OCI-LY7 (cell line): ENCODE measurements at regions not wholly inside any gene's neighbourhood (a gene's known extent, or its start where the extent isn't known, plus 50 kb on each side); places are given as distances from the start of the nearest gene placed in this dataset.

ENCODE experiments used
- BruUV-seq: library from RNA; stranded (reverse); fragments of 400-500 nt; replicated peaks from 2 replicates; lab custom pipeline; 2021; lab: Mats Ljungman, UMichigan
- CTCF ChIA-PET: fragments of 300-600 bp; sonication (Branson Sonifier 250); formaldehyde crosslinking; loops from one replicate; lab custom pipeline; 2022; ENCODE audit warnings: antibody characterized with exemption; ENCODE audit not compliant: unreplicated experiment; lab: Charles Lee
- POLR2A ChIA-PET: fragments of 300-600 bp; sonication (Branson Sonifier 250); formaldehyde crosslinking; loops from one replicate; lab custom pipeline; 2022; ENCODE audit warnings: antibody characterized with exemption; lab: Charles Lee
- DNase-seq: peaks from one replicate; pipeline ENCODE4 v3.0.0-alpha.2; 2015; ENCODE audit warnings: low spot score
- H2AFZ ChIP-seq: fragments of 200-600 bp; sonication (generic), shearing (Covaris generic); 2 replicates; pipeline ENCODE4 v1.6.1; 2014; ENCODE audit warnings: mild to moderate bottlenecking, antibody characterized with exemption, low read length, moderate library complexity
- H3K27ac ChIP-seq: fragments of 200-600 bp; sonication (generic); 2 replicates; pipeline ENCODE4 v1.5.1; 2014; ENCODE audit warnings: mixed run types, low read depth, mild to moderate bottlenecking, moderate library complexity, low read length, inconsistent platforms; ENCODE audit not compliant: poor library complexity, severe bottlenecking
- H3K36me3 ChIP-seq: fragments of 200-600 bp; sonication (generic); 2 replicates; pipeline ENCODE4 v1.6.1; 2014; ENCODE audit warnings: mild to moderate bottlenecking, antibody characterized with exemption, low read length, moderate library complexity, mixed read lengths; ENCODE audit not compliant: insufficient read depth
- H3K4me1 ChIP-seq: fragments of 200-600 bp; sonication (generic); 2 replicates; pipeline ENCODE4 v1.5.1; 2014; ENCODE audit warnings: mild to moderate bottlenecking, low read length; ENCODE audit not compliant: insufficient read depth, poor library complexity, severe bottlenecking
- H3K4me2 ChIP-seq: fragments of 200-600 bp; sonication (generic); 2 replicates; pipeline ENCODE4 v1.6.1; 2014; ENCODE audit warnings: mild to moderate bottlenecking, low read length
- H3K4me3 ChIP-seq: fragments of 200-600 bp; sonication (generic); 2 replicates; pipeline ENCODE4 v1.5.1; 2014; ENCODE audit warnings: mild to moderate bottlenecking, low read depth, low read length; ENCODE audit not compliant: poor library complexity, severe bottlenecking
- H3K79me2 ChIP-seq: fragments of 200-600 bp; sonication (generic); 2 replicates; pipeline ENCODE4 v1.6.1; 2016; ENCODE audit warnings: low read depth, mild to moderate bottlenecking, low read length, moderate library complexity, mixed read lengths; ENCODE audit not compliant: insufficient read depth
- H3K9me2 ChIP-seq: fragments of 200-600 bp; sonication (generic); 2 replicates; pipeline ENCODE4 v1.6.1; 2016; ENCODE audit warnings: mild to moderate bottlenecking, low read length, mixed read lengths; ENCODE audit not compliant: insufficient read depth
- H3K9me3 ChIP-seq: fragments of 200-600 bp; sonication (generic); 2 replicates; pipeline ENCODE4 v1.6.1; 2014; ENCODE audit warnings: mild to moderate bottlenecking, mixed run types, low read length, mixed read lengths
- H4K20me1 ChIP-seq: fragments of 200-600 bp; sonication (generic); 2 replicates; pipeline ENCODE4 v1.6.1; 2014; ENCODE audit warnings: mild to moderate bottlenecking, antibody characterized with exemption, low read length, moderate library complexity, mixed read lengths; ENCODE audit not compliant: insufficient read depth
- CTCF ChIP-seq: fragments of 200-600 bp; sonication (generic); conservative IDR thresholded peaks from 2 replicates; pipeline ENCODE4 v1.5.1; 2014; ENCODE audit warnings: mild to moderate bottlenecking, antibody characterized with exemption, low read length, moderate library complexity, mixed read lengths
- EZH2phosphoT487 ChIP-seq: fragments of 200-600 bp; sonication (generic); IDR thresholded peaks from 2 replicates; pipeline ENCODE4 v1.6.1; 2018; ENCODE audit warnings: low read depth, borderline replicate concordance, mild to moderate bottlenecking, mixed run types, antibody characterized with exemption, low read length, moderate library complexity, mixed read lengths
- intact Hi-C: fragments of 100-400 bp; cut with micrococcal nuclease; formaldehyde crosslinking; loops from one replicate; pipeline ENCODE4 v1.10.0; 2022; ENCODE audit not compliant: unreplicated experiment

- Histone ChIP-seq H3K4me2 (no peak overlapping the region), H2AFZ (no peak overlapping the region), H3K27ac (no peak overlapping the region), H3K9me3 (no peaks in the 10 kb centered on the region), H3K36me3 (no peaks in the 10 kb centered on the region), H3K4me3 (no peak overlapping the region), H3K9me2 (no peaks in the 10 kb centered on the region), H4K20me1 (no peaks in the 10 kb centered on the region), H3K4me1 (no peaks in the 10 kb centered on the region), H3K79me2 (no peaks in the 10 kb centered on the region)
- TF ChIP-seq EZH2phosphoT487 (no peak), CTCF (no peak)
- DNase-seq, result no peak
- intact Hi-C loops, result no loop called here
- POLR2A ChIA-PET, result no interaction called here
- CTCF ChIA-PET, result no interaction called here
- no TSS peak for BruUV-seq
Observed at GRCh38 chr12:131418121-131418520, 292.8 kb upstream of the SFSWAP start.

DNA sequence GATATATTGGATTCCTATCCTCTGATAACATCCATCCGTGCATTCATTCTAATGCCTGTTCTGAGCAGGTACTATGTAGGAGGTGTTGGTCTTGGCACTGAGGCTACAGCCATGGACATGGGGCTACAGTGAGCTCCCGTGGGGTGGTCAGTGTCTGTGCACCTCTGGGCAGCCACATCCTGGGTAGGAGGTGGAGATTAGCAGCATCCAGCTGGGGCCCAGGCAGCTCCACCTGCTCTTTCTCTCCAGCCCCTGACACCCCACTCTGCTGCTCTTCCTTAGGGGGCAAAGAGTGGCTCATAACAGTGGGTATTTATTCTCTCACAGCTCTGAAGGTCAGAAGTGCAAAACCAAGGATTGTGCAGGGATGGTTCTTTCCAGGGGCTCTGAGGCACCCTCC lies 292.0 kb upstream of the SFSWAP start:
- Histone ChIP-seq H3K27ac (no peak overlapping the region), H3K36me3 (no peaks in the 10 kb centered on the region), H2AFZ (no peak overlapping the region), H3K79me2 (no peaks in the 10 kb centered on the region), H3K4me1 (no peaks in the 10 kb centered on the region), H4K20me1 (no peaks in the 10 kb centered on the region), H3K9me3 (no peaks in the 10 kb centered on the region), H3K4me3 (no peak overlapping the region), H3K4me2 (no peak overlapping the region), H3K9me2 (no peaks in the 10 kb centered on the region)
- intact Hi-C loops, result no loop called here
- TF ChIP-seq EZH2phosphoT487 (no peak), CTCF (no peak)
- no TSS peak for BruUV-seq
- CTCF ChIA-PET, result no interaction called here
- DNase-seq, result no peak
- POLR2A ChIA-PET, result no interaction called here

DNA sequence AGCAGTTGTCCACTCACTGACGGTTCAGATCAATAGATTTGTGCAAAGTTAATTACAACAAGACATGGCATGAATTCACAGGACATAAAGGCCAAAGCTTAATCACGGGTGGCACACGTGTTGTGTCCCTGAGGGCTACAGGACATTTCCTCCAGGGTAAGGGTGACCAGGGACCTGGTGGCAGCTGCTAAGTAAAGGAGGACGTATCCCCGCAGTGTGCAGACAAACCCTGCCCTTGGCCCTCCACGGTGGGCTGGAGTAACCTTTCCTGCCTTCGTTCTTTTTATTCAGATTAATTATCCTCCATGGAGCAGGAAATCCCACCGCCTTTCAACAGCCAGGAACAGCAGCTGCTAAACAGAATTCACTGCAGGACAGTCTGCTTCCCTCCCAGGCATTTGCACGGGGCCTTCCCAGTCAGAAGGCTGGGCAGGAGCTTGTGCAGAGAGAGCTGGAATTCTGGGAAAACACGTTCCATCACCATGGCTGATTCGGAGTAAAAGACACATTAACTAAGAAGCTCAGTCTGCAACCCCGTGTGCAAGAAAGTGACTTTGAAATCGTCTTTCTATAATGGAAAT lies 289.9 kb upstream of the SFSWAP start:
- Histone ChIP-seq H3K36me3 (no peaks in the 10 kb centered on the region), H3K4me2 (no peak overlapping the region), H3K79me2 (no peaks in the 10 kb centered on the region), H3K9me2 (no peaks in the 10 kb centered on the region), H3K4me1 (no peaks in the 10 kb centered on the region), H3K4me3 (no peak overlapping the region), H3K9me3 (peaks cover 13% of the 10 kb centered on the region), H3K27ac (no peak overlapping the region), H4K20me1 (no peaks in the 10 kb centered on the region), H2AFZ (no peak overlapping the region)
- TF ChIP-seq EZH2phosphoT487 (no peak), CTCF (no peak)
- no TSS peak for BruUV-seq
- intact Hi-C loops, result no loop called here
- ChIA-PET POLR2A (no interaction called here), CTCF (no interaction called here)
- DNase-seq, result no peak
